Ovary (tissue), 3 donors: ENCODE measurements at regions not wholly inside any gene's neighbourhood (a gene's known extent, or its start where the extent isn't known, plus 50 kb on each side); places are given as distances from the start of the nearest gene placed in this dataset.

ENCODE experiments used
- CTCF ChIP-seq, 3 donors: fragments of 450-650 bp in 2 of 3; fragments of 200-600 bp in 1 of 3; IDR thresholded peaks; one replicate each; pipeline versions ENCODE4 v1.5.1 to v1.8.0; 2016 to 2022; ENCODE audit warnings: antibody characterized with exemption in 3 of 3, mild to moderate bottlenecking in 1 of 3
- EP300 ChIP-seq: sonication (generic); formaldehyde crosslinking; IDR thresholded peaks from one replicate; pipeline ENCODE4 v1.6.1; 2017; ENCODE audit warnings: antibody characterized with exemption
- POLR2A ChIP-seq: fragments of 450-650 bp; IDR thresholded peaks from one replicate; pipeline ENCODE4 v1.6.1; 2017; ENCODE audit warnings: antibody characterized with exemption, mild to moderate bottlenecking, moderate library complexity
- donor health status: DM: no; HTN: no; CAD: no.

GRCh38 chr2:39499336-39499735 lies 62.3 kb upstream of the MAP4K3 start:
- TF ChIP-seq POLR2A (no peak), EP300 (no peak), CTCF (IDR thresholded peaks at IDR 0.05) (no peak)
